K562 (cell line): ENCODE measurements at regions not wholly inside any gene's neighbourhood (a gene's known extent, or its start where the extent isn't known, plus 50 kb on each side); places are given as distances from the start of the nearest gene placed in this dataset.

ENCODE experiments used
- CBFA2T3 ChIP-seq: fragments of 450-650 bp; IDR thresholded peaks from 2 replicates; pipeline ENCODE4 v1.6.1; 2017
- FOS ChIP-seq: IDR thresholded peaks from 3 replicates; pipeline ENCODE4 v1.6.1; 2011; ENCODE audit not compliant: insufficient read length; ENCODE audit errors: extremely low read depth
- JUNB ChIP-seq: fragments of 450-650 bp; formaldehyde crosslinking; conservative IDR thresholded peaks from 2 replicates; pipeline ENCODE4 v1.4.0; 2020; ENCODE audit warnings: mild to moderate bottlenecking
- JUND ChIP-seq, 2 experiments: IDR thresholded peaks; 2 replicates in 1 of 2; 3 replicates in 1 of 2; pipeline ENCODE4 v1.6.1; 2011; ENCODE audit warnings: borderline replicate concordance in 2 of 2, low read depth in 2 of 2, low read length in 2 of 2, improper control_type of control experiment in 1 of 2, missing biosample characterization in 1 of 2, missing genetic modification characterization in 1 of 2, missing genetic modification reagents in 1 of 2
- MAX ChIP-seq: sonication (generic); formaldehyde crosslinking; IDR thresholded peaks from 2 replicates; pipeline ENCODE4 v1.9.0; 2022; ENCODE audit warnings: mild to moderate bottlenecking, missing genetic modification reagents
- NFIC ChIP-seq: fragments of 450-650 bp; IDR thresholded peaks from 2 replicates; pipeline ENCODE4 v1.6.1; 2017; ENCODE audit warnings: mild to moderate bottlenecking, inconsistent platforms
- POLR2A ChIP-seq: fragments of 450-650 bp; conservative IDR thresholded peaks from 2 replicates; pipeline ENCODE4 v1.6.1; 2016
- POLR2AphosphoS5 ChIP-seq: IDR thresholded peaks from 2 replicates; pipeline ENCODE4 v1.6.1; 2011; ENCODE audit warnings: mild to moderate bottlenecking, low read depth, low read length, moderate library complexity; ENCODE audit not compliant: control insufficient read depth, insufficient read depth
- SREBF2 ChIP-seq: sonication (generic); formaldehyde crosslinking; IDR thresholded peaks from 2 replicates; pipeline ENCODE4 v1.4.0; 2020; ENCODE audit warnings: mild to moderate bottlenecking, missing genetic modification reagents
- TAF9B ChIP-seq: fragments of 450-650 bp; IDR thresholded peaks from 2 replicates; pipeline ENCODE4 v1.6.1; 2018; ENCODE audit warnings: mild to moderate bottlenecking; ENCODE audit not compliant: partially characterized antibody
- ZBTB12 ChIP-seq: fragments of 250-450 bp; sonication (Bioruptor Pico); IDR thresholded peaks from 2 replicates; pipeline ENCODE4 v1.4.0; 2020

GRCh38 chr9:74348777-74349176 lies 148.4 kb upstream of the RORB start:
- TF ChIP-seq POLR2A (no peak), TAF9B (no peak), SREBF2 (no peak), FOS (no peak), NFIC (no peak), CBFA2T3 (no peak), MAX (no peak), ZBTB12 (CRISPR knock-in tag) (no peak), JUND (IDR thresholded peaks at IDR 0.05; ENCODE audit: borderline replicate concordance, low read depth, low read length) (no peak), JUND (tag; IDR thresholded peaks at IDR 0.05; ENCODE audit: borderline replicate concordance, low read depth, low read length) (no peak), POLR2AphosphoS5 (no peak), JUNB (CRISPR knock-in tag) (no peak)
